ENCODE measurements at regions not wholly inside any gene's neighbourhood (a gene's known extent, or its start where the extent isn't known, plus 50 kb on each side); places are given as distances from the start of the nearest gene placed in this dataset.

DNA sequence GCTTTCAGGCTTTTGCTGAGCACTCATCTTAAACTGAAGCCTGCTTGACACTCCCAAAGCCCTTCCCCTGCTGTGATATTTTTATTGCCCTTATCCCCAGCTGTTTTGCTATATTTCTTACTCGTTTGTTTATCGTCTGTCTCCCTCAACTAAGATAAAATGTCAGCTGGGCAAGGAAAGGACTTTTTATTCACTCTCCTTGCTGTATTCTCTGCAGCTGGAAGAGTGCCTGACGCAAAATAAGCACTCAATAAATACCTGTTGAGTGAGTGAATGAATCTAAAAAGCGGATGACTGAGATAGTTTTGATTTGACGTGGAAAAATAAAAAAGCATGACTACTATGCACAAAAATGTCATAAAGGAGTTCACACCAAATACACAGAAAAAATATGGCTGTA, 84.8 kb upstream of the POMGNT2 start:
- Histone ChIP-seq H3K4me1 (no peaks in the 10 kb centered on the region), H3K27me3 (no peaks in the 10 kb centered on the region), H3K4me3 (no peak overlapping the region), H3K9me3 (no peaks in the 10 kb centered on the region), H3K27ac (no peak overlapping the region), H3K36me3 (no peaks in the 10 kb centered on the region)
- intact Hi-C loops (cut with DNase I; ENCODE audit: low total_unique reads): no loop called here
- no peak for DNase-seq (ENCODE audit: low spot score in 2 of 2)
- TF ChIP-seq POLR2AphosphoS5 (IDR thresholded peaks at IDR 0.05) (no peak), POLR2A (IDR thresholded peaks at IDR 0.05) (no peak), CTCF (IDR thresholded peaks at IDR 0.05) (no peak)

- TF ChIP-seq POLR2AphosphoS5 (IDR thresholded peaks at IDR 0.05) (no peak), CTCF (IDR thresholded peaks at IDR 0.05) (no peak), POLR2A (IDR thresholded peaks at IDR 0.05) (no peak)
- Histone ChIP-seq H3K4me1 (no peaks in the 10 kb centered on the region), H3K9me3 (no peaks in the 10 kb centered on the region), H3K4me3 (no peak overlapping the region), H3K36me3 (no peaks in the 10 kb centered on the region), H3K27me3 (no peaks in the 10 kb centered on the region), H3K27ac (no peak overlapping the region)
- no peak for DNase-seq (ENCODE audit: low spot score in 2 of 2)
- intact Hi-C loops (cut with DNase I; ENCODE audit: low total_unique reads): no loop called here
Observed at GRCh38 chr3:43187836-43188479, 82.1 kb upstream of the POMGNT2 start.

DNA sequence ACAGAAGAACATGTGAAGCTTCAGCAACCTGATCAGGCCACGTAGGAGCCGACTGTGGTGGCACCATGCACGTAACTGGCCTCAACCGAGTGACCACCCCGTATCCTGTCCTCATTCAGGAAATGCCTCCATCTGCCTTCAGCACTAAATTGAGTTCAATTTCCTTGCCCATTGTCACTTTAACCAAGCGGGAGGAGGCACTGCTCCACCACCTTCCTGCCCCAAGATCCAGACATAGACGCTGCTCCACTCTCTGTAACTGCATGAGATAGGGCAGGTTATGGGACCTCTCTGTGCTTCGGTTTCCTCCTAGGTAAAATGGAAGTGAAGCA, 80.1 kb upstream of the POMGNT2 start:
- Histone ChIP-seq H3K27ac (no peak overlapping the region), H3K4me1 (no peaks in the 10 kb centered on the region), H3K9me3 (no peaks in the 10 kb centered on the region), H3K4me3 (no peak overlapping the region), H3K36me3 (no peaks in the 10 kb centered on the region), H3K27me3 (no peaks in the 10 kb centered on the region)
- intact Hi-C loops (cut with DNase I; ENCODE audit: low total_unique reads): no loop called here
- no peak for TF ChIP-seq CTCF (IDR thresholded peaks at IDR 0.05)
- no peak for DNase-seq (ENCODE audit: low spot score in 2 of 2)

DNA sequence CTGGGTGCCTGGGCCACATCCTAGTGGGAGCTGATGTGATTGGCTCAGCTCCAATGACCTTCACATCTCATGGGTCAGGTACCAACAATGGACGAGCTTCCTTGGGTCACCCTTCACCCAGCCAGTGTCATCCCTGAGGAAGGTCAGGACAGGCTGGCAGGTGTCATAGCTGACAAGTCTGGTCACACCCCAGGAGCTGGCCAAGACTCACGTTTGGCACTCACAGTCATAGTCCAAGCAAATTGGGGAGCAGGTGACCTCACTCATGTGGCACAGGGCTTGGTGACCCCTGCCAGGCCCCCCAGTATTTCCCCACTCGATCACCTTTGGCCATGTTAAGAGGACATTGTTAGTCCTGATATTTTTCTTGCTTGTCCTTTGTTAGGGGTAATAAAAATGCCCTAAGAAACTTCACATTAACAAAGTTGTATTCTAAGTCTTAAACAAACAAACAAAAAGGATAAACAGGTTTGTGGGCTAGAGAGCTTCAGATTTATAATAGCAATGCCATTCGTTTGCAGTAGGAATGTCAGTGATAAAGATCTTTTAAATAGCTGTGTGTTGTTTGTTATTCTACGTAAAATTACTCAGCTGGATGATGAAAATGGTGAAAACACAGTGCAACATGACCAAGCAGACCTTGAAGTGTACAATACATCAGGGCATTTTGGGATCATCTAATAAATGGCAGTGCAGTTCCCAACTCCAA, 79.5 kb upstream of the POMGNT2 start:
- Histone ChIP-seq H3K36me3 (no peaks in the 10 kb centered on the region), H3K4me1 (no peaks in the 10 kb centered on the region), H3K9me3 (no peaks in the 10 kb centered on the region), H3K27ac (no peak overlapping the region), H3K27me3 (no peaks in the 10 kb centered on the region), H3K4me3 (no peak overlapping the region)
- no peak for TF ChIP-seq CTCF (IDR thresholded peaks at IDR 0.05)
- intact Hi-C loops (cut with DNase I; ENCODE audit: low total_unique reads): no loop called here
- DNase-seq (ENCODE audit: low spot score in 2 of 2): no peak

- intact Hi-C loops (cut with DNase I; ENCODE audit: low total_unique reads): no loop called here
- no peaks in the 10 kb centered on the region for H3K4me1 ChIP-seq
- no peak overlapping the region for H3K27ac ChIP-seq
Observed at GRCh38 chr3:43183456-43183855, 77.6 kb upstream of the POMGNT2 start.

More at GRCh38 chr3:43183456-43183855, 77.6 kb upstream of the POMGNT2 start:
- no peak for TF ChIP-seq POLR2AphosphoS5 (IDR thresholded peaks at IDR 0.05)
- no peak for TF ChIP-seq CTCF (IDR thresholded peaks at IDR 0.05)
- TF ChIP-seq POLR2A (IDR thresholded peaks at IDR 0.05): no peak
- Histone ChIP-seq H3K36me3 (no peaks in the 10 kb centered on the region), H3K27me3 (no peaks in the 10 kb centered on the region), H3K4me3 (no peak overlapping the region), H3K9me3 (no peaks in the 10 kb centered on the region)
- no peak for DNase-seq (ENCODE audit: low spot score in 2 of 2)

All from breast epithelium (tissue), 4 donors.